ENCODE measurements at regions not wholly inside any gene's neighbourhood (a gene's known extent, or its start where the extent isn't known, plus 50 kb on each side); places are given as distances from the start of the nearest gene placed in this dataset.

DNA sequence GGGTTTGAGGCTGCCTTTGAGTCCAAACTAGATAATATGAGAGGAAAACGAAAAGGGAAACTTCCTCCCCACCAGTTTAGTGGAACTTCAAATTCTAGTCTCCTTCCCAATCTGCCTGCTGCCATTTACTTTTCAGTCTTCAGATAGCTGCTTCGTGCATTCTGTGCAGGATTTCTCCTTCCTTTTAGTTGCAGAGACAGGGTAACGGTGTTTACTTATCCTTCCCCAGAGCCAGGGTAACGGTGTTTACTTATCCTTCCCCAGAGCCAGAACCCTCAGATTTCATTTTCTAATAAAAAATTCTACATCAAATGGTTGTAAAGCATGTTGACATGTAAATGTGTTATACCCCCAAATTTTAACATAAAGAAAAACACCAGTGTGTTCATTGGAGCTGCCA, 282.6 kb downstream of the VPS13C start:
- FAIRE-seq (no peak), DNase-seq (ENCODE audit: low read depth, low spot score) (no peak)
- Histone ChIP-seq H4K20me1 (ENCODE audit: control insufficient read depth, extremely low read depth, insufficient read depth, low read length) (no peaks in the 10 kb centered on the region), H3K4me1 (ENCODE audit: control insufficient read depth, extremely low read depth, insufficient read depth, low read length) (peaks cover 6% of the 10 kb centered on the region), H3K9ac (ENCODE audit: control insufficient read depth, extremely low read depth, insufficient read depth, low read length) (no peak overlapping the region), H3K79me2 (ENCODE audit: control insufficient read depth, insufficient read depth, low read length) (no peaks in the 10 kb centered on the region), H3K4me2 (ENCODE audit: control insufficient read depth, extremely low read depth, insufficient read depth, low read depth, low read length) (no peak overlapping the region), H3K9me1 (ENCODE audit: control insufficient read depth, extremely low read depth, insufficient read depth, low read length) (no peaks in the 10 kb centered on the region), H2AFZ (ENCODE audit: control insufficient read depth, low read length) (no peak overlapping the region), H3K4me3 (ENCODE audit: control insufficient read depth in 2 of 3, extremely low read depth in 1 of 3, insufficient read depth in 2 of 3, low read depth in 1 of 3, low read length in 3 of 3) (no peak overlapping the region), H3K27ac (ENCODE audit: control insufficient read depth, insufficient read depth, low read length) (no peak overlapping the region), H3K36me3 (ENCODE audit: control insufficient read depth in 2 of 2, extremely low read depth in 1 of 2, insufficient read depth in 2 of 2, low read length in 2 of 2) (no peaks in the 10 kb centered on the region), H3K27me3 (ENCODE audit: control insufficient read depth, extremely low read depth, insufficient read depth, low read length) (no peaks in the 10 kb centered on the region), H3K9me3 (ENCODE audit: control insufficient read depth, low read depth, low read length) (no peaks in the 10 kb centered on the region)
- dilution Hi-C loops (cut with MboI; ENCODE audit: extremely low pct_ligation_motif_present, low sequenced_read_pairs): no loop called here
- no peak for TF ChIP-seq EZH2 (IDR thresholded peaks at IDR 0.05; ENCODE audit: low read length)
- no peak for TF ChIP-seq CTCF (optimal IDR thresholded peaks at IDR 0.05 in 1 of 3, IDR thresholded peaks at IDR 0.05 in 1 of 3, conservative IDR thresholded peaks at IDR 0.05 in 1 of 3; ENCODE audit: extremely low read depth in 1 of 3, insufficient read depth in 2 of 3, low read length in 3 of 3)

DNA sequence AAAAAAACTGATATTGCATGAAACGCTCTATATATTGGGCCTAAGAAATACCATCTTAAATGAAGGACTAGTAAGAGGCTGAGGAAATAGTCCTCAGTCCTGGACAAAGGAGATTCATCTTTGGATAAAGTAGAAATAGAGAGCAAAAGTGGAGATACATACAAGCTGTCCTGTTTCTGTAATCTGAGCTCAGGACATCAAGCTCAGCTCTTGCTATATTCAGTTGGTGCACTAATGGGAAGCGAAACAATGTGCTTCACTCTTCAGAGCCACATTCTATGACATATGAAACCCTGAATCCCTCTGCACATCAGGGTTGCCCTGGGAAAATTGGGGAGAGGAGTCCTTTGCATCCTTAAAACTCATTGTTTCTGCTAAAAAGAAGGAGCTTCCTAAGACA, 290.7 kb downstream of the VPS13C start:
- dilution Hi-C loops (cut with MboI; ENCODE audit: extremely low pct_ligation_motif_present, low sequenced_read_pairs): no loop called here
- Histone ChIP-seq H4K20me1 (ENCODE audit: control insufficient read depth, extremely low read depth, insufficient read depth, low read length) (no peaks in the 10 kb centered on the region), H3K27me3 (ENCODE audit: control insufficient read depth, extremely low read depth, insufficient read depth, low read length) (no peaks in the 10 kb centered on the region), H3K79me2 (ENCODE audit: control insufficient read depth, insufficient read depth, low read length) (no peaks in the 10 kb centered on the region), H3K4me1 (ENCODE audit: control insufficient read depth, extremely low read depth, insufficient read depth, low read length) (no peaks in the 10 kb centered on the region), H3K9ac (ENCODE audit: control insufficient read depth, extremely low read depth, insufficient read depth, low read length) (no peak overlapping the region), H3K36me3 (ENCODE audit: control insufficient read depth in 2 of 2, extremely low read depth in 1 of 2, insufficient read depth in 2 of 2, low read length in 2 of 2) (no peaks in the 10 kb centered on the region), H3K9me3 (ENCODE audit: control insufficient read depth, low read depth, low read length) (no peaks in the 10 kb centered on the region), H3K27ac (ENCODE audit: control insufficient read depth, insufficient read depth, low read length) (no peak overlapping the region), H3K9me1 (ENCODE audit: control insufficient read depth, extremely low read depth, insufficient read depth, low read length) (no peaks in the 10 kb centered on the region), H3K4me3 (ENCODE audit: control insufficient read depth in 2 of 3, extremely low read depth in 1 of 3, insufficient read depth in 2 of 3, low read depth in 1 of 3, low read length in 3 of 3) (no peak overlapping the region), H2AFZ (ENCODE audit: control insufficient read depth, low read length) (no peak overlapping the region), H3K4me2 (ENCODE audit: control insufficient read depth, extremely low read depth, insufficient read depth, low read depth, low read length) (no peak overlapping the region)
- DNase-seq (ENCODE audit: low read depth, low spot score): no peak
- TF ChIP-seq EZH2 (IDR thresholded peaks at IDR 0.05; ENCODE audit: low read length) (no peak), CTCF (optimal IDR thresholded peaks at IDR 0.05 in 1 of 3, IDR thresholded peaks at IDR 0.05 in 1 of 3, conservative IDR thresholded peaks at IDR 0.05 in 1 of 3; ENCODE audit: extremely low read depth in 1 of 3, insufficient read depth in 2 of 3, low read length in 3 of 3) (no peak)
- FAIRE-seq: no peak

All from keratinocyte (primary cell).